GM12873 (cell line): ENCODE measurements at regions not wholly inside any gene's neighbourhood (a gene's known extent, or its start where the extent isn't known, plus 50 kb on each side); places are given as distances from the start of the nearest gene placed in this dataset.

ENCODE experiments used
- TF ChIP-seq, protein P1 (sequence below): IDR thresholded peaks from 2 replicates; pipeline ENCODE4 v1.5.1; 2012; ENCODE audit warnings: low read depth, mild to moderate bottlenecking, moderate library complexity, low read length, control low read depth; ENCODE audit not compliant: insufficient read depth; ENCODE audit errors: missing control alignments

DNA sequence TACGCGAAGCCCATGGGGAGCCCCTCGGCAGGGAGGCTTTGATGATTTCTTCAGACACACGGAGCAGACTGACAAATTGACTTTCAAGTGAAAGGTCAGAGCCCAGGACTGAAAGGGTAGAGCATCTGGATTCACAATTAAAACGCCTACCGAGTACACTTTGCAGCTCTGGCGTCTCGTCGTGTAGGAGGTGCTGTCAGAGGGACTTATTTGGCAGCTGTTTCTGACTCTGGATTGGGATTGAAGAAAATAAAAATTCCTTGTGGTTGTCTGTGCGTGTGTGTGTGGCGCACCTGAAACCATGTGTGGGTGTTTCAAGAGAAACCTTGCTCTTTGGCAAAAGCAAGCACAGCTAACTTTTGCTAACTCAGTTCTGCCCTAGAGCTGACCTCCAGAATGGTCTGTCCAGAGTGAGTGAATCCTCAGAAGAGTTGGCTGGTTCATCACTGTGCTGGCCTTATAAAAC lies 348.7 kb downstream of the HLX start:
- TF ChIP-seq, protein P1, sequence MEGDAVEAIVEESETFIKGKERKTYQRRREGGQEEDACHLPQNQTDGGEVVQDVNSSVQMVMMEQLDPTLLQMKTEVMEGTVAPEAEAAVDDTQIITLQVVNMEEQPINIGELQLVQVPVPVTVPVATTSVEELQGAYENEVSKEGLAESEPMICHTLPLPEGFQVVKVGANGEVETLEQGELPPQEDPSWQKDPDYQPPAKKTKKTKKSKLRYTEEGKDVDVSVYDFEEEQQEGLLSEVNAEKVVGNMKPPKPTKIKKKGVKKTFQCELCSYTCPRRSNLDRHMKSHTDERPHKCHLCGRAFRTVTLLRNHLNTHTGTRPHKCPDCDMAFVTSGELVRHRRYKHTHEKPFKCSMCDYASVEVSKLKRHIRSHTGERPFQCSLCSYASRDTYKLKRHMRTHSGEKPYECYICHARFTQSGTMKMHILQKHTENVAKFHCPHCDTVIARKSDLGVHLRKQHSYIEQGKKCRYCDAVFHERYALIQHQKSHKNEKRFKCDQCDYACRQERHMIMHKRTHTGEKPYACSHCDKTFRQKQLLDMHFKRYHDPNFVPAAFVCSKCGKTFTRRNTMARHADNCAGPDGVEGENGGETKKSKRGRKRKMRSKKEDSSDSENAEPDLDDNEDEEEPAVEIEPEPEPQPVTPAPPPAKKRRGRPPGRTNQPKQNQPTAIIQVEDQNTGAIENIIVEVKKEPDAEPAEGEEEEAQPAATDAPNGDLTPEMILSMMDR, result no peak

DNA sequence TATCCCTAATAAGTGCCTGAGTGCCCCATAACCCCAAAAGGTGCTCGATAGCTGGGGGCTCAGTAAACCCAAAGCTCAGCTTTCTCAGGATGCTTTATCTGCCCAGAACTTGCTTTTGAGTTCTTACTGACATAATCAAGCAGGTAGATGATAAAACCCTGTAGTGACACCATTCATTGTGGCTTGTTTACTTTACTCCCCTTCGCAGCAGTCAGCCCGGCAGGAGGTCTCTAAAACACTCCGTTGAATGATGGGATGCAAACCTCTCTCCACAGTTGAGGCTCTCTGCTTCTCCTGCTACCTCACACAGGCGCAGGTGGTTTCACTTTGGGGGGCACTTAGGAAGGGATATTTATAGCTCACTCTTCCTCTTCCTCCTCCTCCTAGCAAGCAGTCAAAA lies 349.4 kb downstream of the HLX start:
- TF ChIP-seq, protein P1, result no peak

DNA sequence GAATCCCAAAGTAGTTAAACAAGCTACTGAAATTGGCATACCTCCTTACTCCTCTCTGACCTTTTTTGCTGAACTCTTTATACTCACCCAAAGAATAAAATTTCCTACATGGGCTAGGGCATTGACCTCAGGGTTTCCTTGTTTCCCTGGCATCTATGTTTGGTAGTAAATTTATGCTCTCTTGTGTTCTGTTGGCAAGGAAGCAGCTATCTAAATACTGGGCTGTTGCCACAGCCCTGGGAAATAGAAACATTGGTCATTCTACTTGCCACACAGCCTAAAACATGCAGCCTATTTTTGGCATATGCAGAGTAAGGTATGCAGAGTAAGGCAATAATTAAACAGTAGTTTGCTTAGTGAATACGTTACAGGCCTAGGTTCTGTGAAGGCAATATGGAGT lies 351.4 kb downstream of the HLX start:
- TF ChIP-seq, protein P1, result no peak

DNA sequence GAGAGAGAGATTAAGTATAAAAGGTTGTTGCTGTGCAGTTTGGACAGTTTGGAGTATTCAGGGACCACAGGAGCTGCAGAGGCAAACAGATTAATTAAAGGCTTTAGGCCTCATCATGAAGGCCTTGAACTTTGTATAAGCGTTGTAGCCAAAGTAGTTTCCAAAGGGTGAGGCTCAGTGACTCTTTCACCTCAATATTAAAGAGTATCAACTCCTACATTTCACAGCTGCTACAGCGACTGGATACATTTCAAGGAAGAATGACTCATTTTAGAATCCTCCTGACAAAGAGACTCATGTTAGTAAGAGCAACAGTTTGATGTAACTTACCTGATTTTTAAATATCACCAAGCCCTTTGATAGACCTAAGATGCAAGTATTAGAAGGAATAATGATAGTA lies 355.5 kb downstream of the HLX start:
- TF ChIP-seq, protein P1, result no peak

DNA sequence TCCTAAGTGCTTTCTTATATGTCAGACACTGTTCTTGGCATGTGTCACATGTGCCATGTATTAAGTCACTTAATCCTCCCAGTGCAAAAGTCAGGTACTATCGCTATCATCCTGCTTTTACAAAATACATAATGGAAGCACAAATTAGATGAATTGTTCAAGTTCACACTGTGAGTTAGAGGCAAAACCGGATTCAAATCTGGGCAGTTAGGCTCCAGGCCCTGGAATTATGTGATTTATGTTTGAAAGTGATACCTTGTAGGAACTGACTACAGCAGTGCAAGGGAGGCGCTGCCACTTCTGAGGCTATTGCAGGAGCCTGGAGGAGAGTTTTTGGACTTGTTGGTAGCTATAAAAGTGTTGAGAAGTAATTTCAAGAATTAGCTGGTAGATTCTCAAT lies 358.3 kb downstream of the HLX start:
- TF ChIP-seq, protein P1, result no peak

DNA sequence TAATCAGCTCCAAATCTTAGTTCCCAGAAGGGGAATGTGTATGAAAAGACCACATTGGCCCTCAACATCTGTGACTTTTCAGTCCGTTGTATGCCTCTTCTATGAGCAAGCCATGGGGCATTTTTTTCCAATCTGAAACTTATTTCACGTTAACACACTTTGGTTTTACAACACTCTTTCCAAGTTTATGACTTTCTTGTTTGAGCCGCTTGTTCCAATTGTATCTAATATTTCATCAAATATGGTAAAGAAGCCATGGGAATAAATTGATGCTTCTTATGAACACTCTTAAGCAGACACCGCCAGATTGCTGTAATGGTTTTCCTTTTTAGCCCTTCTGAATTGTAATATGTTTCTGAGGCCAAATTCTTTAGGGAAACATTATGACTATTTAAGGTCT lies 359.9 kb downstream of the HLX start:
- TF ChIP-seq, protein P1, result no peak

DNA sequence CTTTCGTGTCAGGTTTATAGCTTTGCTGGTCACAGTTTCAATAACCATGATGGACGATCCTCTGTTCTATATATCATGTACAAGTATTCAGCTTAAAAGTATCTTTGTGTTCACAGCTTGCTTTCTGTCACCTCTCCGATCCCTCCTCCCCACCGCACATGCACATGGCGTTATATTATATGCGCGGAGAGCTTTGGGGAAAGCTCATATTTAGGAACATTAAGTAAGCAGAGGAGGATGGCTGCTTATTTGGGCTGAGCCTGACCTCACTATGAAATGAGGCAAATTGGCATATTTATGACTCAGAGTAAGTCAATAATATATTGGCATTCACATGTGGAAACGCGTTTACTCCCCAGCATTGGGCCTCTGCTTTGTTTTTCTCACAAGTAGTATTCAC lies 360.5 kb downstream of the HLX start:
- TF ChIP-seq, protein P1, result no peak
